ENCODE measurements at regions not wholly inside any gene's neighbourhood (a gene's known extent, or its start where the extent isn't known, plus 50 kb on each side); places are given as distances from the start of the nearest gene placed in this dataset.

- no peak for DNase-seq
- Mint-ChIP-seq H3K4me3 (no peak overlapping the region), H3K4me1 (ENCODE audit: low read depth) (no peaks in the 10 kb centered on the region), H3K9me3 (no peaks in the 10 kb centered on the region), H3K36me3 (ENCODE audit: low read depth) (no peaks in the 10 kb centered on the region), H3K27me3 (peaks cover 42% of the 10 kb centered on the region), H3K27ac (no peak overlapping the region)
Measured at GRCh38 chr15:61457050-61457733, 228.1 kb upstream of the RORA start.

DNA sequence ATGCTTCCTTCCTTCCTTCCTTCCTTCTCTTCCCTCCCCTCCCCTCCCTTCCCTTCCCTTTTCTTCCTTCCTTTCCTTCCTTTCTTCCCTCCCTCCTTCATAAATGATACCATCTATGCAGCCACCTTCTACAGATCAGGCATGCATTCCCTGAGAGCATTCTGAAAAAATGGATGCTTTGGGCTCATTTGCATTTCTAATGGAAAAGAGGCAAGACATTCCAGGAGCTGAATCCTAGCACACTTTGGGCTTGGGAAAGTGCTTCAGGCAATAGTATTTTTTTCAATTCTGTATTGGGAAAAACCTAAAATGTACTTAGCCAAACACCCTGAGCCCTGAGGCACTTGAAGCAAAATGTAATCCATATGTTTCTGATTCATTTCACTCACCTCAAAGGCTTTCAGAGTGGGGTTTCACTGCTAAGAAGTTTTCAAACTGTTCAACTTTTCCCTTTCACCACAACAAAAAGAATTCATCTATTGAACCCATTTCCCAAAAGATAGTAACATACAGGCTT lies 220.1 kb upstream of the RORA start:
- H3K36me3 Mint-ChIP-seq (ENCODE audit: low read depth) = no peaks in the 10 kb centered on the region
- peaks cover 17% of the 10 kb centered on the region for H3K27me3 Mint-ChIP-seq
- H3K4me3 Mint-ChIP-seq = no peak overlapping the region
- H3K9me3 Mint-ChIP-seq = no peaks in the 10 kb centered on the region
- no peak overlapping the region for H3K27ac Mint-ChIP-seq
- no peak for DNase-seq
- no peaks in the 10 kb centered on the region for H3K4me1 Mint-ChIP-seq (ENCODE audit: low read depth)

GRCh38 chr15:61447981-61448380 lies 218.9 kb upstream of the RORA start:
- no peaks in the 10 kb centered on the region for H3K9me3 Mint-ChIP-seq
- H3K27me3 Mint-ChIP-seq = peaks cover 12% of the 10 kb centered on the region
- H3K4me1 Mint-ChIP-seq (ENCODE audit: low read depth) = no peaks in the 10 kb centered on the region
- H3K36me3 Mint-ChIP-seq (ENCODE audit: low read depth) = no peaks in the 10 kb centered on the region
- DNase-seq = no peak
- H3K27ac Mint-ChIP-seq = no peak overlapping the region
- H3K4me3 Mint-ChIP-seq = no peak overlapping the region

- Mint-ChIP-seq H3K27me3 (peaks cover 35% of the 10 kb centered on the region), H3K4me3 (no peak overlapping the region), H3K36me3 (ENCODE audit: low read depth) (no peaks in the 10 kb centered on the region), H3K9me3 (no peaks in the 10 kb centered on the region), H3K27ac (no peak overlapping the region), H3K4me1 (ENCODE audit: low read depth) (no peaks in the 10 kb centered on the region)
- DNase-seq = no peak
Measured at GRCh38 chr15:61444585-61444984, 215.5 kb upstream of the RORA start.

- Mint-ChIP-seq H3K9me3 (no peaks in the 10 kb centered on the region), H3K36me3 (ENCODE audit: low read depth) (no peaks in the 10 kb centered on the region), H3K4me1 (ENCODE audit: low read depth) (no peaks in the 10 kb centered on the region), H3K4me3 (no peak overlapping the region), H3K27me3 (peaks cover 35% of the 10 kb centered on the region), H3K27ac (no peak overlapping the region)
- no peak for DNase-seq
Measured at GRCh38 chr15:61442821-61443220, 213.7 kb upstream of the RORA start.

DNA sequence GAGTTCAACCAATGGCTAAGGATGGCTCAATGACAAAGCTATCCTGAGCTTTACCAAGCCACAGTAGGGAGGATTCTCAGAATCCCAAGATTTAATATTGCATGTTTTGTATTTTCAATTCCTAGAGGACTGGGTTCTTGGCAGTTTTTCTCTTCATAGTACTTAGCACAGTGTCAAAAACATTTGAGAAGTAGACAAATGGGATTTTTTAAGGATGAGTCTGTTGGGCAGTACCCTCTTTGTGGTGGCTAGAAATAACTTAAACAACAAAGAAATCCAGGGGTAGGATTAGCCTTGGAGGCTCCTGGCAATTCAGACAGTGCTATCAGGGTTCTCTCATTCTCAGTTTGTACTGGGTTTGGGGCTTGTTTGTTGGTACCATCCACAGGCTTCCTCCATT lies 212.8 kb upstream of the RORA start:
- Mint-ChIP-seq H3K4me1 (ENCODE audit: low read depth) (no peaks in the 10 kb centered on the region), H3K36me3 (ENCODE audit: low read depth) (no peaks in the 10 kb centered on the region), H3K9me3 (no peaks in the 10 kb centered on the region), H3K27me3 (peaks cover 35% of the 10 kb centered on the region), H3K4me3 (no peak overlapping the region), H3K27ac (no peak overlapping the region)
- DNase-seq = no peak

- H3K36me3 Mint-ChIP-seq (ENCODE audit: low read depth) = no peaks in the 10 kb centered on the region
Measured at GRCh38 chr15:61426466-61426865, 197.4 kb upstream of the RORA start.

DNA sequence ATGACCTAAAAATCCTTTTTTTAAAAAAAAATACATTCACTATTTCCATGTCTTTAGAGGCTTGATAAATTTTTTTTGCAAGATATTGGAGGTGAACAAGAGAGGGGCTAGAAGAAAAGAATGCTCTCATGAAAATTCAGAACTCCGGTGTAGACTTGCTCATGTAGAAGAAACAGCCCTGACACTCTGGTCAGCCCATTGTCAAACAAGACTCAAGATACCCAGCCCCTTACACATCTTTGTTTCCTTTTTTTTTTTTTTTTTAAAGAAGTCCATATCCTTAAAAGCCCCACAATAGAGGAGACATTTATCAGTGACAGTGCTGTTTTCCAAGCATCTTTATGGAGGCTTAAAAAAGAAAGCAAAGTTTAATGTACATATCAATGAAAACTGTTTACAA lies 196.8 kb upstream of the RORA start:
- no peak for DNase-seq
- Mint-ChIP-seq H3K27me3 (peaks cover 12% of the 10 kb centered on the region), H3K27ac (no peak overlapping the region), H3K4me1 (ENCODE audit: low read depth) (no peaks in the 10 kb centered on the region), H3K9me3 (no peaks in the 10 kb centered on the region), H3K36me3 (ENCODE audit: low read depth) (no peaks in the 10 kb centered on the region), H3K4me3 (no peak overlapping the region)

More at GRCh38 chr15:61426466-61426865, 197.4 kb upstream of the RORA start:
- Mint-ChIP-seq H3K27ac (no peak overlapping the region), H3K9me3 (no peaks in the 10 kb centered on the region), H3K27me3 (peaks cover 12% of the 10 kb centered on the region), H3K4me1 (ENCODE audit: low read depth) (no peaks in the 10 kb centered on the region), H3K4me3 (no peak overlapping the region)
- no peak for DNase-seq

DNA sequence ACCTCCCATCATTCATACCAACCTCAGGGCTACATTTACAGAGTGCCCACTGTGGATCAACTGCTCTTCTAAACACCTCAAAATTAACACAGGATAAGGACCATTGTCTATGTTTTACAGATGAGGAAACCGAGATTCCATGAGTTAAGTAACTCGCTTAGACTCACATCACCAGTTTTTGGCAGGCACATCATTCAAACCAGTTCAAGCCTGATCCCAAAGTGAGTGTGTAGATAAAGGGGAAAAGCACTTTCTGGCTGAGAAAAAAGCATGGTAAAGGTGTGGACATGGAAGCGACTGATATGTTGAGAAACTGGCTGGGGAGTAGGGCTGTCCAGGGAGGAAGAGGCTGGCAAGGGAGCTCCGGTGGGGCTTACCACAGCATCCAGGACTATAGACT lies 193.7 kb upstream of the RORA start:
- Mint-ChIP-seq H3K27ac (no peak overlapping the region), H3K27me3 (peaks cover 17% of the 10 kb centered on the region)

DNA sequence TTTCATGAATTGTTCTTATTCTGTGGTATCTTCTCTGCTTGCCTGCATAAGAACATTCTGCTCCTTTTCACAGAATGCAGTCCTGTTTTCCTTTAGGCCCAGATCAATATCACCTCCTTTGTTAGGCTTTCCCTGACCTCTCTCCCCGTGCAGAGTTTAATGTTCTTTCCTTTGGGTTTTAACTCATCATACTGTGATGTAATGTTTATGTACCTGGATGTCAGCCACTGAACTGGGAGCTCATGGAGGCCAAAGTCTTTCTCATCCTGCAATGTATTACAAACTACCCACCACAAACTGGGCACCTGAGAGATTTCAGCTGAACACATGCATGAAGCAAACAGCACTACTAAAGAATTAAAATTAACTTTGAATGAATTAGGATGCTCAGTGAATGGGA lies 192.8 kb upstream of the RORA start:
- Mint-ChIP-seq H3K4me1 (ENCODE audit: low read depth) (no peaks in the 10 kb centered on the region), H3K27ac (no peak overlapping the region), H3K4me3 (no peak overlapping the region)

More for the DNA sequence above, 193.7 kb upstream of the RORA start:
- Mint-ChIP-seq H3K4me1 (ENCODE audit: low read depth) (no peaks in the 10 kb centered on the region), H3K4me3 (no peak overlapping the region), H3K9me3 (no peaks in the 10 kb centered on the region), H3K36me3 (ENCODE audit: low read depth) (no peaks in the 10 kb centered on the region)
- no peak for DNase-seq

DNA sequence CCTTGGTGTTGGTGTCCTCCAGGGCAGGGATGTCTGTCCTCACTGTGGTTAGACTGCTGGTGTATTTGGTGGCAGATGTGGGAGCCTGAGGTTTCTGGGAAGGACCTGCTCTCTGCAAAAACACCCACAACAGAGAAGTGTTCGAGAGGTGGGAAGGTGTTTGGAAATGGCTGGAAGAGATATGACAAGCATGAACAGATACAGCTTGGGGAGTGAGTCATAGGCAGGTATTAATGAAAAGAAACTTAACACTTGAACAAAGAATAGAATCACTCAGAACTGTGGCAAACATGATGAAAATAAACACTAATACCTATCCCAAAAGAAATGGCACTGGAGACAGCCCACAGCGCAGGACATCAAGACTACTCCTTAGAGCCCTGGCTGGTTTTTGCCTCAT lies 192.4 kb upstream of the RORA start:
- Mint-ChIP-seq H3K36me3 (ENCODE audit: low read depth) (no peaks in the 10 kb centered on the region), H3K27ac (no peak overlapping the region), H3K4me1 (ENCODE audit: low read depth) (no peaks in the 10 kb centered on the region), H3K9me3 (no peaks in the 10 kb centered on the region), H3K4me3 (no peak overlapping the region), H3K27me3 (peaks cover 12% of the 10 kb centered on the region)
- no peak for DNase-seq

More for the DNA sequence above, 192.8 kb upstream of the RORA start:
- H3K36me3 Mint-ChIP-seq (ENCODE audit: low read depth) = no peaks in the 10 kb centered on the region
- H3K27me3 Mint-ChIP-seq = peaks cover 16% of the 10 kb centered on the region
- no peaks in the 10 kb centered on the region for H3K9me3 Mint-ChIP-seq
- no peak for DNase-seq

GRCh38 chr15:61420546-61420945 lies 191.4 kb upstream of the RORA start:
- no peak for DNase-seq
- Mint-ChIP-seq H3K36me3 (ENCODE audit: low read depth) (no peaks in the 10 kb centered on the region), H3K27ac (no peak overlapping the region), H3K9me3 (no peaks in the 10 kb centered on the region), H3K4me3 (no peak overlapping the region), H3K27me3 (peaks cover 11% of the 10 kb centered on the region), H3K4me1 (ENCODE audit: low read depth) (no peaks in the 10 kb centered on the region)

DNA sequence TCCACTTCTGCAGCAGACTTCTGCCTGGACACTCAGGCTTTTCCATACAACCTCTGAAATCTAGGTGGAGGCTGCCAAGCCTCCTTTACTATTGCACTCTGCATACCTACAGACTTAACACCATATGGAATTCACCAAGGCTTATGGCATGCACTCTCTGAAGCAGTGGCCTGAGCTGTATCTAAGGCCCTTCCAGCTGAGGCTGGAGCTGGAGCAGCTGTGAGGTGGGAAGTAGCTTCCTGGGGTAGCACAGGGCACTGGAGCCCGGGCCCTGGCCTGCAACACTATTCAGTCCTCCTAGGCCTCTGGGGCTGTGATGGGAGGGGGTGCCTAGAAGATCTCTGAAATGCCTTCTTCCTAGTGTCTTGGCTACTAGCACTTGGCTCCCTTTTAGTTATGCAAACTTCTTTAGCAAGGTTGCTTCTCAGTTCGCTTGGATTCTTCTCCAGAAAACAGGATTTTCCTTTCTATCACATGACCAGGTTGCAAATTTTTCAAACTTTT lies 186.6 kb upstream of the RORA start:
- Mint-ChIP-seq H3K9me3 (no peaks in the 10 kb centered on the region), H3K4me1 (ENCODE audit: low read depth) (no peaks in the 10 kb centered on the region), H3K4me3 (no peak overlapping the region), H3K36me3 (ENCODE audit: low read depth) (no peaks in the 10 kb centered on the region), H3K27ac (no peak overlapping the region), H3K27me3 (peaks cover 13% of the 10 kb centered on the region)
- no peak for DNase-seq

GRCh38 chr15:61411902-61412510 lies 182.9 kb upstream of the RORA start:
- DNase-seq = no peak
- Mint-ChIP-seq H3K27ac (no peak overlapping the region), H3K4me1 (ENCODE audit: low read depth) (no peaks in the 10 kb centered on the region), H3K9me3 (no peaks in the 10 kb centered on the region), H3K4me3 (no peak overlapping the region), H3K36me3 (ENCODE audit: low read depth) (no peaks in the 10 kb centered on the region), H3K27me3 (peaks cover 35% of the 10 kb centered on the region)

DNA sequence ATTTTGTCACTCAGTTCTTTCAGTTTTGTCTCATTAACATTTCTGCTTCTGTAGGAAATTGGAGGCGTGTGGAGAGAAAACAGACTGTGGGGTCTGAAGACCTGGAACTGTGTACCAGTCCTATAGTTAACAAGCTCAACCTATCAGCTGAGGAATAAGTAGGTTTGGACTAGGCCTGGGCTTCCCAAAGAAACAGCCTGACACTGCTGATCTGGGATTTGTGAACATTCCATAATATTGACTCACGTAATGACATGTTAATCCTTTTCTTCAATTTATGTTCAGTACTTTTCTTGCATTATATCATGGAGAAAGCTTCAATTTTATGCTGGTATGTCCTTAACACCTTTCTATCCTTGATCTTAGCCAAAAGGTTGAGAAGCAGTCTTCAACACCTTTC lies 181.6 kb upstream of the RORA start:
- H3K4me3 Mint-ChIP-seq = no peak overlapping the region
- no peaks in the 10 kb centered on the region for H3K36me3 Mint-ChIP-seq (ENCODE audit: low read depth)
- H3K4me1 Mint-ChIP-seq (ENCODE audit: low read depth) = no peaks in the 10 kb centered on the region
- no peak overlapping the region for H3K27ac Mint-ChIP-seq
- no peak for DNase-seq
- H3K9me3 Mint-ChIP-seq = no peaks in the 10 kb centered on the region
- H3K27me3 Mint-ChIP-seq = peaks cover 38% of the 10 kb centered on the region
